K562 (cell line): ENCODE measurements at regions not wholly inside any gene's neighbourhood (a gene's known extent, or its start where the extent isn't known, plus 50 kb on each side); places are given as distances from the start of the nearest gene placed in this dataset.

Source experiments
- PREB ChIP-seq: sonication (generic); formaldehyde crosslinking; IDR thresholded peaks from 2 replicates; pipeline ENCODE4 v1.8.1; 2023; ENCODE audit warnings: mild to moderate bottlenecking, missing genetic modification reagents
- YBX1 ChIP-seq: fragments of 450-650 bp; IDR thresholded peaks from 2 replicates; pipeline ENCODE4 v1.7.1; 2016; ENCODE audit warnings: mild to moderate bottlenecking

- TF ChIP-seq PREB (CRISPR knock-in tag) (no peak), YBX1 (no peak)
Observed at GRCh38 chr11:95514416-95515110, 275.0 kb downstream of the FAM76B start.
